Esophagus squamous epithelium (tissue), 5 donors: ENCODE measurements at regions not wholly inside any gene's neighbourhood (a gene's known extent, or its start where the extent isn't known, plus 50 kb on each side); places are given as distances from the start of the nearest gene placed in this dataset.

Experiments used
- DNase-seq: peaks from one replicate; lab custom pipeline; 2025; lab: John Stamatoyannopoulos, UW
- H3K27ac ChIP-seq, 4 donors: fragments of 200-600 bp; sonication (generic); one replicate each; pipeline ENCODE4 v1.5.1; 2016 to 2019; ENCODE audit warnings: mild to moderate bottlenecking in 1 of 4
- H3K27me3 ChIP-seq, 4 donors: fragments of 200-600 bp; sonication (generic); 1 replicate in 3 of 4; 2 replicates in 1 of 4; pipeline versions ENCODE4 v1.5.1 to v1.6.0; 2017 to 2021; ENCODE audit warnings: antibody characterized with exemption in 1 of 4
- H3K36me3 ChIP-seq, 3 donors: fragments of 200-600 bp; sonication (generic); one replicate each; pipeline ENCODE4 v1.5.1; 2016 to 2019
- H3K4me1 ChIP-seq, 3 donors: fragments of 200-600 bp; sonication (generic); one replicate each; pipeline ENCODE4 v1.5.1; 2017 to 2019
- H3K4me3 ChIP-seq, 4 donors: fragments of 200-600 bp; sonication (generic); 1 replicate in 3 of 4; 2 replicates in 1 of 4; pipeline ENCODE4 v1.5.1; 2016 to 2019; ENCODE audit warnings: mild to moderate bottlenecking in 2 of 4, moderate library complexity in 1 of 4
- H3K9me3 ChIP-seq, 3 donors: fragments of 200-600 bp; sonication (generic); one replicate each; pipeline ENCODE4 v1.5.1; 2016 to 2019
- POLR2A ChIP-seq, 4 donors: fragments of 450-650 bp; IDR thresholded peaks; one replicate each; pipeline ENCODE4 v1.6.1; 2017; ENCODE audit warnings: antibody characterized with exemption in 4 of 4, mild to moderate bottlenecking in 4 of 4, moderate library complexity in 3 of 4
- WGBS, 2 donors: methylation state at CpG; one replicate each; pipeline ENCODE4 v1.1.5; 2018; 5-methylcytosine and 5-hydroxymethylcytosine counted together
- intact Hi-C: fragments of 100-400 bp; cut with DNase I; formaldehyde crosslinking; loops from one replicate; pipeline ENCODE4 v1.15.0; 2022
- TF ChIP-seq, protein P1 (sequence below), 6 experiments: fragments of 450-650 bp in 4 of 6; fragments of 200-600 bp in 2 of 6; sonication (generic) in 2 of 6; IDR thresholded peaks; one replicate each; pipeline ENCODE4 v1.5.1; 2016 to 2019; ENCODE audit warnings: antibody characterized with exemption in 6 of 6, mild to moderate bottlenecking in 4 of 6, moderate library complexity in 4 of 6
- donor health status: DM: yes; HTN: yes; CAD: no.

DNA sequence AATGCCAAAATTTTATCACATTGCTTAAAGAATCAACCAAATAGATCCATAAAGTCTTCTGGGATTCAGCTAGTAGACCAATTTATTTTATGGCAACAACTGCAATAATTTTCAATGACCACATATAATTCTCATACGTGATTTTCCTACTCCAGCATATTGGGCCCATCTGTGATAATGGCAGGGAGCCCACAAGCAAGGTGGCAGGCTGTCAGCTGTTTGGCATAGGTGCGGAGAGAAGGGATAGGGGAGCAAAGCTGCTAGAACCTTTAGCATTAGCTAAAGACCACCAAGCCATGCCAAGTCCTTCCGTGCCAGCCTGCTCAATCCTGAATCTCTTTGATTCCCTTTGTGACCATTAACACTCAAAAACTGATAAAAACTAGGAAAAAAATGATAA, 721.2 kb downstream of the XPNPEP1 start:
- Histone ChIP-seq H3K36me3 (no peaks in the 10 kb centered on the region), H3K27me3 (no peaks in the 10 kb centered on the region), H3K4me1 (no peaks in the 10 kb centered on the region), H3K27ac (no peak overlapping the region), H3K9me3 (no peaks in the 10 kb centered on the region), H3K4me3 (no peak overlapping the region)
- WGBS, 2 donors, result 59 to 72% methylated on average over 3 of the region's 3 CpGs
- no peak for TF ChIP-seq POLR2A (IDR thresholded peaks at IDR 0.05)
- TF ChIP-seq, protein P1, sequence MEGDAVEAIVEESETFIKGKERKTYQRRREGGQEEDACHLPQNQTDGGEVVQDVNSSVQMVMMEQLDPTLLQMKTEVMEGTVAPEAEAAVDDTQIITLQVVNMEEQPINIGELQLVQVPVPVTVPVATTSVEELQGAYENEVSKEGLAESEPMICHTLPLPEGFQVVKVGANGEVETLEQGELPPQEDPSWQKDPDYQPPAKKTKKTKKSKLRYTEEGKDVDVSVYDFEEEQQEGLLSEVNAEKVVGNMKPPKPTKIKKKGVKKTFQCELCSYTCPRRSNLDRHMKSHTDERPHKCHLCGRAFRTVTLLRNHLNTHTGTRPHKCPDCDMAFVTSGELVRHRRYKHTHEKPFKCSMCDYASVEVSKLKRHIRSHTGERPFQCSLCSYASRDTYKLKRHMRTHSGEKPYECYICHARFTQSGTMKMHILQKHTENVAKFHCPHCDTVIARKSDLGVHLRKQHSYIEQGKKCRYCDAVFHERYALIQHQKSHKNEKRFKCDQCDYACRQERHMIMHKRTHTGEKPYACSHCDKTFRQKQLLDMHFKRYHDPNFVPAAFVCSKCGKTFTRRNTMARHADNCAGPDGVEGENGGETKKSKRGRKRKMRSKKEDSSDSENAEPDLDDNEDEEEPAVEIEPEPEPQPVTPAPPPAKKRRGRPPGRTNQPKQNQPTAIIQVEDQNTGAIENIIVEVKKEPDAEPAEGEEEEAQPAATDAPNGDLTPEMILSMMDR (IDR thresholded peaks at IDR 0.05), result no peak
- intact Hi-C loops, result no loop called here
- DNase-seq, result no peak

DNA sequence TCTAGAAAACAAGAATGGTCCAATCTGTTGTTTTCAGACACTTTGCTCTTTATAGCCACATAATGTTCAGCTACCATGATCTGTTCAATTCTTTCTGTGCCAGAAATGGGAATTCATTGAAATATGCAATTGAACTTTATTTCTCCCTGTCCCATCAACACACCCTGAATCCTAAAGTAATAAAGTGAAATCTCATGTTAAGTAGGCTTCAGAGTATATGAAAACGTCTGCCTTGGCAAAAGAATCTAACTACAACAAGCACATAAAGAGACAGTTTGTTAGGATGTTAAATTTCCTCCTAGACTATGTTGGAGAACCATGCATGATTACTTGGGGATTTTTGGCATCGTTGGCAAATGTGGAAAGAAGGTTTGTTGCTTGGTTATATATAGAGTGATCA, 722.7 kb downstream of the XPNPEP1 start:
- TF ChIP-seq, protein P1 (IDR thresholded peaks at IDR 0.05), result no peak
- no peak for TF ChIP-seq POLR2A (IDR thresholded peaks at IDR 0.05)
- 26 to 28% methylated on average over 2 of the region's 2 CpGs for WGBS, 2 donors
- intact Hi-C loops, result no loop called here

DNA sequence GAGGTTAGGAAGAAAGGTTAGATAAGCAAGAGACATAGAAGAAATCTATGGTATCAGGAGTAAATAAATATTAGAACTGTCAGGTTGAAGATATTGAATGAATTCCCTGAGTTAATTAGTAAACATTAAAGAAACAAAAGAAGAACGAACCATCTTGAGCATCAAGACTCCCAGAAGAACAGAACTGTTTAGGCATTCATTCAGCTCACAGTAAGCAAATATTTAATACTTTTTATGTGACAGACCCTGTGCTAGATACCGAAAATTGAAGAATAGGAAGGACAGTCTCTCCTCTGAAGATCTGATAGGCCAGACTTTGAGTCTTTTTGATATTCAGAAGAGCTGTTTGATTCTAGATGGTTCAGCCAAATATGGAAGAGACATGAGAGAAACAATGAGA, 731.5 kb downstream of the XPNPEP1 start:
- TF ChIP-seq, protein P1 (IDR thresholded peaks at IDR 0.05), result no peak
- TF ChIP-seq POLR2A (IDR thresholded peaks at IDR 0.05), result no peak
- Histone ChIP-seq H3K27me3 (no peaks in the 10 kb centered on the region), H3K4me3 (no peak overlapping the region), H3K36me3 (no peaks in the 10 kb centered on the region), H3K9me3 (peaks cover 0 to 28% (median 16%) of the 10 kb centered on the region in 3 donors), H3K4me1 (no peaks in the 10 kb centered on the region), H3K27ac (no peak overlapping the region)
- 42 to 45% methylated on average over 2 of the region's 2 CpGs for WGBS, 2 donors
- DNase-seq, result no peak
- intact Hi-C loops, result no loop called here

More for the DNA sequence above, 722.7 kb downstream of the XPNPEP1 start:
- Histone ChIP-seq H3K9me3 (no peaks in the 10 kb centered on the region), H3K4me1 (no peaks in the 10 kb centered on the region), H3K27me3 (no peaks in the 10 kb centered on the region), H3K36me3 (no peaks in the 10 kb centered on the region), H3K27ac (no peak overlapping the region), H3K4me3 (no peak overlapping the region)
- DNase-seq, result no peak

DNA sequence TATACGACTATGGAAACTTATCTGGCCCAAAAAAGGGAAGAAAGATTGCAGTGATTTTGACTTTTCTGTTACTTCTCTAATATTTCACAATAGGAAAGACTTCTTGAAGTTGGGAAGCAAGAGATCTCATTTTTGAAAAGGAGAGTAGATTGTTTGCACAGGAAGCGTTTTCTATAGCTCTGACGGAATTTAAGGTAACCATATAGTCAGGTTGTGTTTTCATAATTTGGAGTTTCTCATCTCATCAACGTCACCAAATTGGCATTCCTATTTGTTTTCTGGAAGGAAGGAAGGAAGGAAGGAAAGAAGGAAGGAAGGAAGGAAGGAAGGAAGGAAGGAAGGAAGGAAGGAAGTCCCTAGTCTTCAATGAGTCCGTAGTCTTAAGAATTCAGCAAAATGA, 732.0 kb downstream of the XPNPEP1 start:
- Histone ChIP-seq H3K9me3 (peaks cover 0 to 33% (median 17%) of the 10 kb centered on the region in 3 donors), H3K4me1 (no peaks in the 10 kb centered on the region), H3K4me3 (no peak overlapping the region), H3K27ac (no peak overlapping the region), H3K27me3 (no peaks in the 10 kb centered on the region), H3K36me3 (no peaks in the 10 kb centered on the region)
- WGBS, 2 donors, result 67 to 72% methylated on average over 5 of the region's 5 CpGs
- intact Hi-C loops, result no loop called here
- no peak for TF ChIP-seq POLR2A (IDR thresholded peaks at IDR 0.05)
- TF ChIP-seq, protein P1 (IDR thresholded peaks at IDR 0.05), result no peak
- no peak for DNase-seq

DNA sequence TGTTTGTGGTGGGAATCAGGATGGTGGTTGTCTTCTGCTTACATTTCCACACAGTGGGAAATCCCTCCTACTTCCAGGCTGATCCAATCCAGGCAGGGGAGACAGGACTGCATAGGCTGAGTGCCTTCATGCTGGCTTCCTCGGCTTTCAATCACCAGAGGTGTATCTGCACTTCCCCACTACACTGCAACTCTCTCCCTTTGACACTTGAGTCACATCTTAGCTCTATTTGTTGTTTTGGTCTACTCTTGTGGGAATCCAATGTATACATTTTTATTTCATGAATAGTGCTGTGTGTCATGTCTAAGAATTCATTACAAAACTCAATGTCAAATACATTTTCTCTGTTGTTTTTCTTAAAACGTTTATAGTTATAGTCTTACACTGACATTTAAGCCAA, 735.6 kb downstream of the XPNPEP1 start:
- Histone ChIP-seq H3K36me3 (no peaks in the 10 kb centered on the region), H3K4me1 (no peaks in the 10 kb centered on the region), H3K27me3 (no peaks in the 10 kb centered on the region), H3K9me3 (peaks cover 0 to 38% (median 23%) of the 10 kb centered on the region in 3 donors), H3K4me3 (no peak overlapping the region), H3K27ac (no peak overlapping the region)
- TF ChIP-seq POLR2A (IDR thresholded peaks at IDR 0.05), result no peak
- TF ChIP-seq, protein P1 (IDR thresholded peaks at IDR 0.05), result no peak
- no peak for DNase-seq
- 5 to 8% methylated on average over 2 of the region's 2 CpGs for WGBS, 2 donors
- intact Hi-C loops, result no loop called here
